ENCODE measurements at regions not wholly inside any gene's neighbourhood (a gene's known extent, or its start where the extent isn't known, plus 50 kb on each side); places are given as distances from the start of the nearest gene placed in this dataset.

DNA sequence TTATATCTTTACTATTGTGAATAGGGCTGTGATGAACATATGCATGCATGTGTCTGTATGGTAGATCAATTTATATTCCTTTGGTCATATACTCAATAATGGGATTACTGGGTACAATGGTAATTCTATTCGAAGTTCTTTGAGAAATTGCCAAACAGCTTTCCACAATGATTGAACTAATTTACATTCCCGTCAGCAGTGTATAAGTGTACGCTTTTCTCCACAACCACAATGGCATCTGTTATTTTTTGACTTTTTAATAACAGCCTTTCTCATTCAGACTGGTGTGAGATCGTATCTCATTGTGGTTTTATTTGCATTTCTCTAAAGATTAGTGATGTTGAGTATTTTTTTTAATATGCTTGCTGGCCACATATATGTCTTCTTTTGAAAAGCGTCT, 439.4 kb upstream of the KLHL4 start (continued):
- TF ChIP-seq, protein P1, sequence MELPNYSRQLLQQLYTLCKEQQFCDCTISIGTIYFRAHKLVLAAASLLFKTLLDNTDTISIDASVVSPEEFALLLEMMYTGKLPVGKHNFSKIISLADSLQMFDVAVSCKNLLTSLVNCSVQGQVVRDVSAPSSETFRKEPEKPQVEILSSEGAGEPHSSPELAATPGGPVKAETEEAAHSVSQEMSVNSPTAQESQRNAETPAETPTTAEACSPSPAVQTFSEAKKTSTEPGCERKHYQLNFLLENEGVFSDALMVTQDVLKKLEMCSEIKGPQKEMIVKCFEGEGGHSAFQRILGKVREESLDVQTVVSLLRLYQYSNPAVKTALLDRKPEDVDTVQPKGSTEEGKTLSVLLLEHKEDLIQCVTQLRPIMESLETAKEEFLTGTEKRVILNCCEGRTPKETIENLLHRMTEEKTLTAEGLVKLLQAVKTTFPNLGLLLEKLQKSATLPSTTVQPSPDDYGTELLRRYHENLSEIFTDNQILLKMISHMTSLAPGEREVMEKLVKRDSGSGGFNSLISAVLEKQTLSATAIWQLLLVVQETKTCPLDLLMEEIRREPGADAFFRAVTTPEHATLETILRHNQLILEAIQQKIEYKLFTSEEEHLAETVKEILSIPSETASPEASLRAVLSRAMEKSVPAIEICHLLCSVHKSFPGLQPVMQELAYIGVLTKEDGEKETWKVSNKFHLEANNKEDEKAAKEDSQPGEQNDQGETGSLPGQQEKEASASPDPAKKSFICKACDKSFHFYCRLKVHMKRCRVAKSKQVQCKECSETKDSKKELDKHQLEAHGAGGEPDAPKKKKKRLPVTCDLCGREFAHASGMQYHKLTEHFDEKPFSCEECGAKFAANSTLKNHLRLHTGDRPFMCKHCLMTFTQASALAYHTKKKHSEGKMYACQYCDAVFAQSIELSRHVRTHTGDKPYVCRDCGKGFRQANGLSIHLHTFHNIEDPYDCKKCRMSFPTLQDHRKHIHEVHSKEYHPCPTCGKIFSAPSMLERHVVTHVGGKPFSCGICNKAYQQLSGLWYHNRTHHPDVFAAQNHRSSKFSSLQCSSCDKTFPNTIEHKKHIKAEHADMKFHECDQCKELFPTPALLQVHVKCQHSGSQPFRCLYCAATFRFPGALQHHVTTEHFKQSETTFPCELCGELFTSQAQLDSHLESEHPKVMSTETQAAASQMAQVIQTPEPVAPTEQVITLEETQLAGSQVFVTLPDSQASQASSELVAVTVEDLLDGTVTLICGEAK (IDR thresholded peaks at IDR 0.05), result no peak
- TF ChIP-seq, protein P1 (CRISPR knock-in tag; IDR thresholded peaks at IDR 0.05), result no peak
- TF ChIP-seq ZBTB7B (CRISPR knock-in tag; IDR thresholded peaks at IDR 0.05) (no peak), GTF2F1 (IDR thresholded peaks at IDR 0.05; ENCODE audit: low read length) (no peak), RBAK (CRISPR knock-in tag; IDR thresholded peaks at IDR 0.05) (no peak), ZBTB8A (CRISPR knock-in tag; IDR thresholded peaks at IDR 0.05; ENCODE audit: borderline replicate concordance, low read depth) (no peak), THYN1 (CRISPR knock-in tag; IDR thresholded peaks at IDR 0.05; ENCODE audit: borderline replicate concordance, low read depth) (no peak), FOXM1 (CRISPR knock-in tag; IDR thresholded peaks at IDR 0.05) (no peak), ZNF275 (CRISPR knock-in tag; IDR thresholded peaks at IDR 0.05; ENCODE audit: borderline replicate concordance) (no peak), ZNF660 (CRISPR knock-in tag; IDR thresholded peaks at IDR 0.05; ENCODE audit: borderline replicate concordance, low read depth) (no peak)

All from HepG2 (cell line).